Activated CD4-positive, alpha-beta T cell treated with anti-CD3 and anti-CD28 coated beads for 48 hours (primary cell): ENCODE measurements at regions not wholly inside any gene's neighbourhood (a gene's known extent, or its start where the extent isn't known, plus 50 kb on each side); places are given as distances from the start of the nearest gene placed in this dataset.
"Not testable (repeated sequence)": the region's sequence is repeated elsewhere in the genome, so short reads cannot be mapped to it uniquely, and the experiment has no call there.

ENCODE experiments used
- DNase-seq: peaks from one replicate; pipeline ENCODE4 v3.0.0-alpha.2; 2020

DNA sequence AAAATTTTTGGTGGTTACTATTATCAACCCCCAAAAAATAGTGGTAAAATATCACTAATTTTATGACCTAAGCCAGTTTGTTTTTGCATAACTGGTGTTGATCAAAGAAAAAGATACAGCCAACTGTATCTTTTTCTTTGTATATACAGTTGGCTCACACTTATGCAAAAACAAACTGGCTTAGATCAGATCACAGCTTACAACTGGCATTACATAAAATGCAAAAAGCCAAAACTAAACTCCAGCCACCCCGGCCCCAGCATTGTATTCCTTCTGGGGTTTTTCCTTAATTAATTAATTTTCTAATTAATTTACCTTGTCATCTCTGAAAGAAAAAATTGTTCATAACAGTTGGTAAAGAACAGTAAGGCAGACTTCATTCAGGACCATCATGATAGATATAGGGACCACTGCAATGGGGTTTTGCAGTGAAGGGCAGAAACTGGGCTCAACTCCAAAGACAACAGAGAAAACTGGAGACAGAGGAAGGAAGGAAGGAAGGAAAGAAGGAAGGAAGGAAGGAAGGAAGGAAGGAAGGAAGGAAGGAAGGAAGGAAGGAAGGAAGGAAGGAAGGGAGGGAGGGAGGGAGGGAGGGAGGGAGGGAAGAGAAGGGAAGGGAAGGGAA, 202.1 kb downstream of the HNRNPD start:
- no peak for DNase-seq

DNA sequence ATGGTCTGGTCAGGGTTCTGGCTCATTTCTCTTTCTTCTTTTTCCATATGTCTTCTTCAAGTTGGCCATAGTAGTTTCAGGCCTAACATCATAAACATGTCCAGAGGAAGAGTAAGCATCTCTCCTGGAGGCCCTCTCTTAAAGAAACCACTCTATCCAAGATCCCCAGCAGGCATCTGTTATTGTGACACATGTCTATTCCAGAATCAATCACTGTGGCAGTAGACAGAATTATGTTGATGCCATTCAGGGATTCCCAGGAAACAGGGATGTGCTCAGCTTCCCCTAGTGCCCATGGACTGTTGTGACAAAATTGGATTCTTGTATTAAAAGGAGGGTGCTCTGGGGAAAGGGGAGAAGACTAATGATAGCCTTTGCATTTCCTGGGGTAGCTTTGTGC, 224.0 kb downstream of the HNRNPD start:
- DNase-seq = no peak

DNA sequence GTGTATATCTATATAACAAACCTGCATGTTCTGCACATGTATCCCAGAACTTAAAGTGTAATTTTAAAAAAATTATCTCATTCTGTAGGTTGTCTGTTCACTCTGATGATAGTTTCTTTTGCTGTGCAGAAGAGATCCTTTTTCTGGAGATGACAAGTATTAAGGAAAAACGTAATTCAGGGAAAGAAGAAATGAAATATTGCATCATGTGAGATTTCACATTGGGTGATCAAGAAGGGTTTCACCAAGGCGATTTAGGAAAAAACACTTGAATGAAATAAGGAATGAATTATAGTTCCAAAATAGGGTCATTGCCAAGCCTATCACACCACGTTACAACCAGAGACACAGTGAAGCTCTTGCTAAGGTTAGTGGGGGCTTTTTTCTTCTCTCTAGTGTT, 227.9 kb downstream of the HNRNPD start:
- no peak for DNase-seq

DNA sequence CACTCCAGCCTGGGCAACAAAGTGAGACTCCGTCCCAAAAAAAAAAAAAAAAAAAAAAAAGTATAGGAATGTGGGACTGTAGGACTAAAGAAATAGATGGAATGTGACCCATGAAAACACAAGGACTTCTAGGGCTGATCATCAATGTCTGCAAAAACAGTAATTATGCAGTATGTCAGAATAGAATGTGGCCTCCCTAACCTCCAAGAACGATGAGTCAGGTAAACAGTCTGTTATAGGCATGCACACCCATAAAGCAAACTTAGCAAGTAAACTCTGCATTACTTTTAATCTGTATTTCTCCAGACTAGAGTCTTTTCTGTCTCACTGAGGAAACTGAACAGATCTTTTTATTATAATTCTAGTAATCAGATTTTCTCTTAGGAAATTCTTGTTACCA, 233.4 kb downstream of the HNRNPD start:
- no peak for DNase-seq

DNA sequence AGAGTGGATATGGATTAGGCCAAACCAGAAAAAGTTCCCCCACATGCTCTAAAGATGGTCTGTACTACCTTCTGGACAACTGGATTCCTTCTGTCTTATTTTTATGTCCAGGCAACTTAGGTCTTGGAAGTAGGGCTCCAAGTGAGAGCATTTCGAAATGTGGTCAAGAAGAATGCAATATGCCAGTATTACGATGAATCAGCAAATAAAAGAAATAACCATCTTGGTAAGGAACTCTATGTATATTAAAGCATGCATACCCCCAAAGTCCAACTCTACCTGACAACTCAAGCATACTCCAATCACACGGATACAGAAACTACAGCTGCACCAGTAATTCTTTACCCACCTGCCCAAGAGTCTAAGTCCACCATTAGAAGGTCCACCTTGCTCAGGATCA, 234.5 kb downstream of the HNRNPD start:
- DNase-seq = no peak

DNA sequence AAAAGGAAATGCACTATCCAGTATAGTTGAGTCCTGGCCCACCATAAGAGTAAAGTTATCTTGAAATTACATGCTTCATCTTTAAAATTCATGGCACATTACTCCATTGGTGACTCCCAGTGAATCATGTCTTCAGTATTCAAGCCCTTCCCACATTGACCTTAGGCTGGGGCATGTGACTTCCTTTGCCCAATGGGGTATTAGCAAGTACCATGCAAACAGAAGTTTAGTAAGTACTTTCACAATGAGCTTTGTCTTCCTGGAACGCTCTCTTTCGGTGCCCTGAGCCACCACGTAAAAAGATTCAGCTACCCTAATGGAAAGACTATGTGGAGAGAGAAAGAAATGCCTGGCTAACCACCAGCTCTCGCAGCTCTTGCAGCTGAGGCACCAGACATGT, 235.4 kb downstream of the HNRNPD start:
- peak; percentile 37 for DNase-seq

DNA sequence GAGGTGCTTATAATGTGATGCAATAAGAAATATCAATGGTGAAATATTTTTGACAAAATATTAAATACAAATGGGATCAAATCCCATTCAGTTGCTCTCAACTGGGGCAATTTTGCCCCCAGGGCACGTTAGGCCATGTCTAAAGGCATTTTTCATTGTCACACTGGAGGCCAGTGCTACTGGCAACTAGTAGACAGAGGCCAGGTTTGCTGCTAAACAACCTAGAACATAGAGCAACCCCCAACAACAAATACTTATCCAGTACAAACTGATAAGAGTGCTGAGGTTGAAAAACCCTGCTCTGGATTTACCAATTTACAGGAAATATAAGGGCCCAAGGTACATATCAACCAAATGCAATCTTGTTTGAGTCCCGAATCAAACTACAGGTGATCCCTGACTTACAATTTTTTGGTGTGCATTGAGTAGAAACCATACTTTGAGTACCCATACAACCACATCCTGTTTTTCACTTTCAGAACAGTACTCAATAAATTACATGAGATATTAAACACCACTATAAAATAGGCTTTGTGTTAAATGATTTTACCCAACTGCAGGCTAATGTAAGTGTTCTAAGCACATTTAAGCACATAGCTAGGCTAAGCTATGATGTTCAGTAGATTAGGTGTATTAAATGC, 237.5 kb downstream of the HNRNPD start:
- no peak for DNase-seq

DNA sequence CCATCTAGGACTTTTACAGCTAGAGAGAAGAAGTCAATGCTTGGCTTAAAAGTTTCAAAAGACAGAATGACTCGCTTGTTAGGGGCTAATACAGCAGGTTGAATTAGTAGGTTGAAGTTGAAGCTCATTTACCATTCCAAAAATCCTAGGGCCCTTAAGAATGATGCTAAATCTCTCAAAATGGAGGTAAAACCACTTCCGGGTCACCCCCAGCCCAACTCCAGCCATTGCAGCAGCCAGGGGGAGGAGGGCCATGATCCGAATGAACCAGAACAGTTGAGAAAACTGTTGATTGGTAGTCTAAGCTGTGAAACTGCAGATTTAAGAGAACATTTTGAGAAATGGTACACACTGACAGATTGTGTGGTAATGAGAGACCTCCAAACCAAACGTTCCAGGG, 245.4 kb downstream of the HNRNPD start:
- no peak for DNase-seq

DNA sequence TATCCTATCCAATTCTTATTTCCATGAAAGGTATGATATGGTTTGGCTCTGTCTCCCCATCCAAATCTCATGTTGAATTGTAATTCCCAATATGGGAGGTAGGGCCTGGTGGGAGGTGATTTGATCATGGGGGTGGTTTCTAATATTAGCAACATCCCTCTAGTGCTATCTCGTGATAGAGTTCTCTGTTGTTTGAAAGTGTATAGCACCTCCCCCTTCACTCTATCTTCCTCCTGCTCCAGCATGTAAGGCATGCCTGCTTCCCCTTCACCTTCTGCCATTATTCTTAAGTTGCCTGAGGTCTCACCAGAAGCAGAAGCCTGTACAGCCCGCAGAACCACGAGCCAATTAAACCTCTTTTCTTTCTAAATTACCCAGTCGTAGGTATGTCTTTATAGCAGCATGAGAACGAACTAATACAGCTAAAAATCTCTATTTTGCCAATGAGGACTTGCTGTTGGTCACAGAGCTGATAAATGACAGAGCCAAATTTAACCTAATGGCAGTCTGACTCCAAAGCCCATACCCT, 247.2 kb downstream of the HNRNPD start:
- no peak for DNase-seq

DNA sequence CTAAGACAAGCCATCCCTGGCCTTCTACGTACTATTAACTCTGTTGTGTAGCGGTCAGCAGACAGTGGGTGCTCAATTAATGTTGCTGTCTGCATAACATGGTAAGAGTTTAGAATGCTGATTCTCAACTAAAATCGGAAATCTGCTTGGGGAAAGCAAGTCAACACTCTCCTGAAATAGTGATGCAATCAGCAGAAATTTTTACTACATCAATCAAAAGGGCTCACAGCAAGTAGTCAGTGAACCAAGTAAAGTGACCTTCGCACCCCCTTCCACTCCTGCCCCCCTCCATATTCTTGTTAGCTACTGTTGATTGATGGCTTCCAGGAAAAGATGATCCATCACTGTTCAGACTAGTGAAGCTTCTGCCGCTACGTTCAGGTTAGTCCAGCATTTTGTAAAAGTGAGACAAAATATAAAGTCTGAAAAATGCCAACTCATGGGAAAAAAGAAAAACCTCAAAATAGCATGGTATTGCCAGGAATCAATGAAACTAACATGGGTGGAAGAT, 247.9 kb downstream of the HNRNPD start:
- DNase-seq = no peak

DNA sequence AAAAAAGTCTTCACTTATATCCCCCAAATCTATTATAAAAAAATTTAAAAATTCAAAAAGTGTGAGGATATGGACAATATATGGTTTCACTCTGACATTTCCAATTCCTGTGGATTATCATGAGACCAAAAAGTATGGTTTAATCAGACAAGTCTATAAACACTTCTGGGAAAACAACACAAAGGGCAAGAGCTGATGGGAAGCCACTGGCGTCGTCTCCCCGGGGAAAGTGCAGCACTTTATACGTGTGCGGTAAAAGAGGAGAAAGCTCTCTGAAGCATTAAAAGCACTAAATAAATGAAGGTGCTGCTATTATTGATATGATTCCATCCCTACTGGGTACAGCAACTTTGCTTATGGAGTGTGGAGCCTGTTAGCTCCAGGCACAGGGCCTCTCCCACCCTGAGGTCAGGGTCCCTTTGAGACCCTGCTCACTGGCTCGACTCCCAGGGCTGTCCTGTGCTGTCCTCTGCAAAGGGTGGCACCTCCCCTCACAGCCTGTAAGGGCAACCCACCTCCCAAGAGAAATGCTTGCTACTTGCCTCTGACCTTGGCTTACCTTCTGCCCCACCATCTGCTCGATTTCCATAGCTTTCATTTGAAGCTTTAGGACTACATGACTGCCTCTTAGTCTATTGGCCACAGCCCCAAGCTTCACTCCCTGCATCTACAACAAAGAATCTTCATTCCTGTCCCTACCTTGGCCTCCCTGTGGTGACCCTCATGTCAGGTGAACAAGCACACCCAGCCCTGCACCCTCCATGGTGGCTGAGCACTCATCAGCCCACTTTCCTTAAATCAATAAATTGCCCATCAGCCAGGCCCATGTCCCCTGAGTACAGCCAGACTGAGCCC, 248.6 kb downstream of the HNRNPD start:
- no peak for DNase-seq

DNA sequence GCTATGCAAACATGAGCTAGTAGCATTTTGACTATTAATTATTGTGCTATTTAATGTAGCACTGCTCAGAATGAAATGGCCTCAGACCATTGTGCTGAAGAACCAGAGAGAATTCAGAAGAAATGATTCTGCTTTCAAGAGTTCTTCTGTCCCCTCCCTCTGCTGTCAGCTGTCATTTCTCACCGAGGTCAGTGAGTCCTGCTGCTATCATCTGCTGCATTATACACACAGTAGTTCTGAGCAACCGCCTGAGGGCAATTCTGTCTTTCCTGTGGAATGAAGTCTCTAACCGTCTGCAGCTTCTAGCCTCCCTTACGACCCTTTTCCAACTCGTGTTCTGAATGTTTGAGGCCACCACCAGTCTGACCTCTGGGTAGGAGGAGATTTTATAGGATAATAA, 249.4 kb downstream of the HNRNPD start:
- DNase-seq = no peak

DNA sequence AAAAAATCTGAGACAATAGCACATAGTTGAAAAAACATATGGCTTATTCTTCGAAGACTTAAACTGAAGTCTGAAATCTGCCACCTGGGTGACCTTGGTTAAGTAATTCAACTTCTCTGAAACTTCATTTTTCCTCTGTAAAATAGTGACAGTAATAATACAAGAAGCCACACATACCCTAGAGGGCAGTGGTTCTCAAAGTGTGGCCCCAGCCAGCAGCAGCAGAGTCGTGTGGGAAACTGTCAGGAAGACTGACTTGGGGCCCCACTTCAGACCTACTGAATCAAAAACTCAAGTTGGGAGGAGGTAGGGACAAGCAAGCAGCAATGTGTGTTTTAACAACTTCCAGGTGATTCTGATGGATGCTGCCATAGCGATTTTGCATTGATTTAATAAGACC, 249.9 kb downstream of the HNRNPD start:
- DNase-seq = no peak

DNA sequence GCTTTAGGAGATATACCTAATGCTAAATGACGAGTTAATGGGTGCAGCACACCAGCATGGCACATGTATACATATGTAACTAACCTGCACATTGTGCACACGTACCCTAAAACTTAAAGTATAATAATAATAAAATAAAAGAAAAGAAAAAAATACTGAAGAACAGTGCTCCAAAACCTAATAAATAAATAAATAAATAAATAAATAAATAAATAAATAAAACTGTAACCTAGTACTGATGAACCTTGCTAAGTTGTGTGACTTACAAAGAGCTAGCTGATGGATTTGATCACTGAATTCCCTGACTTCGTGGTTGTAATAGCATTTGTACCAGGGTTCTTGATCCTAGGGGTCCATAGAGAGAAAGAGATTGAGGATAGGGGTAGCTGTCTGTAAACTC, 258.6 kb downstream of the HNRNPD start:
- DNase-seq = not testable (repeated sequence)

DNA sequence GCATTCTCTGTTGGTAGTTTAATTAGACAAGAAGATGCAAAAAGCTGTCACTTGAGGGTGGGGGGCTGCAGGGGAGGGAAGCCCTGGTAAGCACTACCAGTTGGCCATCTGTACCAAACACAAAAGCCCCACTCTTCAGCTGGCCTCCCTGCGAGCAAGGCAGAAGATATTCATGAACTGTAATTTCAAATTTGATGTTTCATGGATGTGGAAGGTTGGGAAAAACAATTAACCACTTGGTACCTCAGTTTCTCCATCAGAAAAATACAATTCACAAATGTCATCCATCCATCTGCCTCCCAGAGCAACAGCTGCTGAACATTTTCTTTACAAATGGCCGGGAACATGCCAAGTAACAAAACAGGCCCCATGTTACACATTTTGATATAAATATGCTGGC, 265.3 kb downstream of the HNRNPD start:
- no peak for DNase-seq

DNA sequence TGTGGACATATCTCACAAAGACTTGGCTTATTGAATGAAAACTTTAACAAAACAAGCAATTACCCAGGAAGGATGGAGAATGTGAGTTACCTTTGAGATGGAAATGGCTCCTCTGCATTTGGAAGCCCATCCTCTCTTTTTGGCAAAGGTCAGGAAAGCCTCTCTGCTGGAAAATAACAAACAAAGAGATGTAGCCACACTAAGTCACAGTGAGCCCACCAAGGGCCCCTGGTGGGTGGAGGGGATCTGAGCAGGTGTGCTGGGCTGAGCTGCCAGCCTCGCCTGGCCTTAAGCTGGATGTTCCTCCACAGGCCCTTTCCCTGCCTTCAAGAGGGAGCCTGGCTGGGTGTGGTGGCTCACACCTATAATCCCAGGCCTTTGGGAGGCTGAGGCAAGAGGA, 269.2 kb downstream of the HNRNPD start:
- DNase-seq = no peak

DNA sequence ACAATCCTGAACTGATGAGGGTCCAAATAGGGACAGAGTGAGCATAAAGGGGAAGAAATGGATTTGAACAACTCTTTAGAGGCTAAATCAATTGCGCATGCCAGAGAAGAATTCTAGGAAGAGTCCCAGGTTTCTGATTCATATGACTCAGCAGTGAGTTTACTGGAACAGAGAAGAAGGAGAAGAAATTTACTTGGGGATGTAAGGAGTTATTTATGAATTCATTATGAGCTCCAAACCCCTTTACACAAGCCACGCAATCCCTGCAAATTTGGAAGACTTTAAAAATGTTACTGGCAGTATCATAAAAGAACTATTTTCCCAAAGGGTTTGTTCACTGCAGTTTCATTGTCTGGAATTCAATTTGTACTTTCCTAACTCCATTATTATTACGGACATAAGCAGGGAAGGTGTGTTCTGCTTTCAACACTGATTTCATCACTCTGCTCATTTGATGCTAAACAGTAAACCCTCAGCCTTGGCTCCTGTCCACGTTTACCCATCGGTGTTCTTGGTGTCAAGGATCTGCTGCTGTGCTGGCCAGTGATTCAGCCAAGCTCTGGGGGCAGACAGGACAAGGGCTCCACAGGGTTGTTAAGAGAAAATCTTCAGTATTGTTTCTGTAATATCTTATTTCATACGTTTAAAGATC, 273.7 kb downstream of the HNRNPD start:
- no peak for DNase-seq

DNA sequence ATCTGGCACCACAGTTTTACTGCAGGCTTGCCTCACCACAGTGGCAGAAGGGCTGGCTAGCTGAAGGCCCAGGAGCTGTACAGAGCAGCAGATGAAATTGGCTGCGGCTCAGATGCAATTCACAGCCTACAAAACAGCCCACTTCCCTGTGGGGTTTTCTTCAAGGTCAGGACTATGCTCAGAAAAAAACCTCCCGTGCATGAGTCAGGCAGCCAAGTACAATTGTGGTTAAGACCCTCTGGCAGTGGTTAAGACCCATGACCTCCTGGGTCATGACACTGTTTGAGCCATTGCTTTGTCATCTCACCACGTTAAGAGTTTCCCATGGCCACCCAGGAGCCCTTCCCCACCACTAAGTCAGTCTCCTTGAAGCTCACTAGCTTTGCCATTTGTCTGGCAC, 276.3 kb downstream of the HNRNPD start:
- DNase-seq = no peak

DNA sequence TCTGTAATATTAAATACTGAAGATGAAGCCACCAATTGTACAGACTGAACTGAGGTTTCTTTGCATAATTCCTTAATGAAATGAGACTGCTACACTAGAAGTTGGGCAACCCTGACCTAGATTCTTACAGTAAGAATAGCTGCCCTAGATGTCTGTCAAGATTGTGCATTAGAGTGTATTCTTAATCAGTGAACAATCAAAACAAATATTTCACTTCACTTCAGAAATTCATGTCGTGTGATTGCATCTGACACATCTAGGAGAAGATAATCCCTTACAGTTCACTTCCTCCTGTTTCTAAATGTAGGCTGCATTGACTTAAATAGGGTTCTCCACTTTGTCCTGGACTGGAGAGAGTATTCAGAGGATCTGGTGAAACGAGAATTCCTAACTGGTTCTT, 283.1 kb downstream of the HNRNPD start:
- DNase-seq = no peak

DNA sequence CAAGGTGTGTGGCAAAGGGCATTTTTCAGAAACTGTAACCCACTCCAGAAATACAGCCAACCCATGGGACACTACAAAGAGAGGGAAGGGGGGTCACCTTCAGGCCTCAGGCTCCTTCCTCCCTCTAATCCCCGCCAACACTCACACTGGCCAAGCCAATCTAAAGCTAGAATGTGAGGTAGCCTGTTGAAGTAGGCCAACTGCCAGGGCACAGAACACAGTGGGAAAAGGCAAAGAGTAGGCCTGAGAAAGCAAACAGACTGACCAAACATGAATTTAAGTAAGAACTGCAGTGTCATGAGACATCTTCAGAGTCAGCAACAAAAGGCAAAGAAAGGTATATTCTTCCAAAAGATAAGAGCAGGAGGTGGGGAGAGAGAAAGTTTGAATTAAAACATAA, 289.0 kb downstream of the HNRNPD start:
- DNase-seq = no peak

DNA sequence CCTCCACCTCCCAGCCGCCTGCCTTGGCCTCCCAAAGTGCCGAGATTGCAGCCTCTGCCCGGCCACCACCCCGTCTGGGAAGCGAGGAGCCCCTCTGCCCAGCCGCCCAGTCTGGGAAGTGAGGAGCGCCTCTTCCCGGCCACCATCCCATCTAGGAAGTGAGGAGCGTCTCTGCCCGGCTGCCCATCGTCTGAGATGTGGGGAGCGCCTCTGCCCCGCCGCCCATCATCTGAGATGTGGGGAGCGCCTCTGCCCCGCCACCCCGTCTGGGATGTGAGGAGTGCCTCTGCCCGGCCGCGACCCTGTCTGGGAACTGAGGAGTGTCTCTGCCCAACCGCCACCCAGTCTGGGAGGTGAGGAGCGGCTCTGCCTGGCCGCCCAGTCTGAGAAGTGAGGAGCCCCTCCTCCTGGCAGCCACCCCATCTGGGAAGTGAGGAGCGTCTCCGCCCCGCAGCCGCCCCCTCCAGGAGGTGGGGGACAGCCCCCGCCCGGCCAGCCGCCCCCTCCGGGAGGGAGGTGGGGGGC, 296.3 kb downstream of the HNRNPD start:
- not testable (repeated sequence) for DNase-seq

DNA sequence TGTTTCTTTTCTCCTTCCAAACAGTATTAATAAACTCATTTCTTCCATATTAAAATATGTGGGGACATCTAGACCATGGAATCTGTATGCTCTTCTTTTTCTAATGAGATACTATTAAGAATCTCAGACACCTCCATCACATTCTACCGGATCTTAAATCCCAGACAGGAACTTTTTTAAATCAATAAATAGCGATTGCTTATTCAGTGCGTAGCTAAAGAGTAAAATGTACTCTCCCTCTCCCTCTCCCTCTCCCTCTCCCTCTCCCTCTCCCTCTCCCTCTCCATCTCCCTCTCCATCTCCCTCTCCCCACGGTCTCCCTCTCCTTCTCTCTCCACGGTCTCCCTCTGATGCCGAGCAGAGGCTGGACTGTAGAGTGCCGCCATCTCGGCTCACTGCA, 297.0 kb downstream of the HNRNPD start:
- DNase-seq = no peak

DNA sequence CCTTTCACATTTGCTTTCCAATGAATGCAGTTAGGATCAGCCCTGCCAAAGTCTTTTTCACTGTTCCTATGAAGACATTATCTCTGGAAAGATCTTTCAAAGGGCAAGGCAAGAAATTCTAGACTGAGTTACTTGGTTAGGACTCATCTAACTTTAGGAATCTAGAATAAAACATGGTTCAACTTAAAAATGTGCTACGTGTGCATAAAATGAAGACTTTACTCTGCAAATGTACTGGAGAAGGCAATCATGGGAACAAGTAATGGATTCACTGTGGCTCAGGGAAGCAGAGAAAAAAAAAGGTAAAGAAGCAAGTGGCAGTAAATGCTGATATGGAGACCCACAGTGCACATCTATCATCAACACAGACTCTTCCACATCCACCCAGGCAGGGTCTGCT, 297.4 kb downstream of the HNRNPD start:
- no peak for DNase-seq
